ENCODE measurements at regions not wholly inside any gene's neighbourhood (a gene's known extent, or its start where the extent isn't known, plus 50 kb on each side); places are given as distances from the start of the nearest gene placed in this dataset.

- Histone ChIP-seq H3K4me1 (ENCODE audit: control insufficient read depth, insufficient read depth, low read length, poor library complexity, severe bottlenecking) (no peaks in the 10 kb centered on the region), H3K27me3 (replicated peaks; ENCODE audit: control insufficient read depth, insufficient read depth, low read length, poor library complexity, severe bottlenecking) (no peaks in the 10 kb centered on the region), H3K27ac (ENCODE audit: insufficient read depth, low read length, poor library complexity, severe bottlenecking) (no peak overlapping the region), H3K4me3 (ENCODE audit: insufficient read depth, low read depth, low read length, poor library complexity, severe bottlenecking) (no peak overlapping the region), H3K36me3 (ENCODE audit: control insufficient read depth, insufficient read depth, low read length) (no peaks in the 10 kb centered on the region), H3K9me3 (ENCODE audit: control insufficient read depth, low read length) (no peaks in the 10 kb centered on the region)
- DNase-seq: no peak
These were observed 178.9 kb downstream of the URI1 start for GRCh38 chr19:30120860-30121484.

- Histone ChIP-seq H3K27me3 (replicated peaks; ENCODE audit: control insufficient read depth, insufficient read depth, low read length, poor library complexity, severe bottlenecking) (no peaks in the 10 kb centered on the region), H3K27ac (ENCODE audit: insufficient read depth, low read length, poor library complexity, severe bottlenecking) (no peak overlapping the region), H3K36me3 (ENCODE audit: control insufficient read depth, insufficient read depth, low read length) (no peaks in the 10 kb centered on the region), H3K4me1 (ENCODE audit: control insufficient read depth, insufficient read depth, low read length, poor library complexity, severe bottlenecking) (no peaks in the 10 kb centered on the region), H3K9me3 (ENCODE audit: control insufficient read depth, low read length) (no peaks in the 10 kb centered on the region), H3K4me3 (ENCODE audit: insufficient read depth, low read depth, low read length, poor library complexity, severe bottlenecking) (no peak overlapping the region)
- DNase-seq: no peak
These were observed 180.4 kb downstream of the URI1 start for GRCh38 chr19:30122431-30122830.

DNA sequence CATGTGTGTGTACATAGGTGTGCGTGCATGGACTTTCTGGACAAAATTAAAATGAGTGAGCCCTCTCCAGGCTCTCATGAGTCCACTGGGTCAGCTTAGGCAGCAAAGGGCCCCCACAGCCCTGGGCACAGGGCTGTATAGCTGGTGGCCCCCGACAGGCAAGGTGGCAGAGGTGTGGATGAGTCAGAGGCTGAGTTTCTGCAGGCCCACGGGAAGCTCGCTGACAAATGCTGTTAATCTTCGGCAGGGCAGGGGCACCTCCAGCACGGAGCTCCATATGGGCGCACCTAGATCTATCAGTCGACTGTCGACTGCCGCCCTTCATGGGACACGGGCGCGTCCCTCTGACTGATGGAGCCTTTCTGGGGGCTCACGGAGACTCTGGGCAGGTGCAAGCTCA is 181.1 kb downstream of the URI1 start:
- no peak for DNase-seq
- H3K4me1 ChIP-seq (ENCODE audit: control insufficient read depth, insufficient read depth, low read length, poor library complexity, severe bottlenecking): no peaks in the 10 kb centered on the region
- no peaks in the 10 kb centered on the region for H3K27me3 ChIP-seq (replicated peaks; ENCODE audit: control insufficient read depth, insufficient read depth, low read length, poor library complexity, severe bottlenecking)
- H3K27ac ChIP-seq (ENCODE audit: insufficient read depth, low read length, poor library complexity, severe bottlenecking): no peak overlapping the region
- H3K9me3 ChIP-seq (ENCODE audit: control insufficient read depth, low read length): no peaks in the 10 kb centered on the region
- H3K4me3 ChIP-seq (ENCODE audit: insufficient read depth, low read depth, low read length, poor library complexity, severe bottlenecking): no peak overlapping the region
- H3K36me3 ChIP-seq (ENCODE audit: control insufficient read depth, insufficient read depth, low read length): no peaks in the 10 kb centered on the region

- Histone ChIP-seq H3K36me3 (ENCODE audit: control insufficient read depth, insufficient read depth, low read length) (no peaks in the 10 kb centered on the region), H3K4me1 (ENCODE audit: control insufficient read depth, insufficient read depth, low read length, poor library complexity, severe bottlenecking) (no peaks in the 10 kb centered on the region), H3K9me3 (ENCODE audit: control insufficient read depth, low read length) (no peaks in the 10 kb centered on the region), H3K4me3 (ENCODE audit: insufficient read depth, low read depth, low read length, poor library complexity, severe bottlenecking) (no peak overlapping the region), H3K27ac (ENCODE audit: insufficient read depth, low read length, poor library complexity, severe bottlenecking) (no peak overlapping the region), H3K27me3 (replicated peaks; ENCODE audit: control insufficient read depth, insufficient read depth, low read length, poor library complexity, severe bottlenecking) (no peaks in the 10 kb centered on the region)
- DNase-seq: no peak
These were observed 181.6 kb downstream of the URI1 start for GRCh38 chr19:30123611-30124010.

DNA sequence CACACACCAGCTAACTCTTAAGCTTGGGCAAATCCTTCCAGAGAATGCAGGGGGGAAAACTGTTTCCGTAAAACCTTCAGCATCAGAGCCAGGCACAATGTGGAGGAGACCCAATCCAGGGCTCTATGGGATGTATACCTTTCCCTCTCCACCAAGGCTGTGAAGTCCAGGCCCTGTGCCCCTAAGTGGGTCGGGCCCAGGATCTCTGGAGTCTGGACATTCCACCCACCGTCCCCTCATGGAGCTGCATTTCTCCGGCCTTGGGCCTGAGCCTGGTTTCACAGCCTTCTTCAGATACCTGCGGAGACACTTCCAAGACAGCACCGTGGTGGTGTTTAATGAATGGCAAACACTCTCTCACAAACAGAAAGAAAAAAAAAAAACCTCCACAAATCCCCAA is 186.2 kb downstream of the URI1 start:
- H3K36me3 ChIP-seq (ENCODE audit: control insufficient read depth, insufficient read depth, low read length): no peaks in the 10 kb centered on the region
- no peaks in the 10 kb centered on the region for H3K27me3 ChIP-seq (replicated peaks; ENCODE audit: control insufficient read depth, insufficient read depth, low read length, poor library complexity, severe bottlenecking)
- no peaks in the 10 kb centered on the region for H3K4me1 ChIP-seq (ENCODE audit: control insufficient read depth, insufficient read depth, low read length, poor library complexity, severe bottlenecking)
- no peak overlapping the region for H3K27ac ChIP-seq (ENCODE audit: insufficient read depth, low read length, poor library complexity, severe bottlenecking)
- H3K4me3 ChIP-seq (ENCODE audit: insufficient read depth, low read depth, low read length, poor library complexity, severe bottlenecking): no peak overlapping the region
- H3K9me3 ChIP-seq (ENCODE audit: control insufficient read depth, low read length): no peaks in the 10 kb centered on the region
- DNase-seq: no peak

DNA sequence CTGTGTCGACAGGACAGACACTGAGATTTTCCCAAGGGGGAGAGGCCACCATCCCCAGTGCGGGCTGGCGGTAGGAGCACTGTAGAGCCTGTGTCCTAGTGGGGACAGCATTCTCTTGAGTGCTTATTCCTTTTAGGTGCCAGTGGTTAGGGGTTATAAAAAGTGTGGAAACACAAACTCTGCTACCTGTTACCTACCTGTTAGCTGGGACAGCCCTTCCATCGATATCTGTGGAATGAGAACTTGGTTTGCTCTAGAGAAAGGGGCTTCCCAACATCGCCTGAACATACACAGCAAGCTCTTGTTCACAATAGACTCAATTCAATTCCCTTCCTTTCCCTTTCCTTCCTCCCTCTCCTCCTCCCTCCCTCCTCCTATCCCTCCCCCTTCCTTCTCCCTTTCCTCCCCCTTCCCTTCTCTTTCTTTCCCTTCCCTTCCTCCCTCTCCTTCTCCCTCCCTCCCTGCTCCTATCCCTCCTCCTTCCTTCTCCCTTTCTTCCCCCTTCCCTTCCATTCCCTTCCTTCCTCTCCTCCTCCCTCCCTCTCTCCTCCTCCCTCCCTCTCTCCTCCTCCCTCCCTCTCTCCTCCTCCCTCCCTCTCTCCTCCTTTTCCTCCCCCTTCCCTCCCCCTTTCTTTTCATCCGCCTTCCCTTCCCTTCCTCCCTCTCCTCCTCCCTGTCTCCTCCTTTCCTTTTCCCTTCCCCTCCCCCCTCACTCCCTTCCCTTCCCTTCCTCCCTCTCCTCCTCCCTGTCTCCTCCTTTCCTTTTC is 188.5 kb downstream of the URI1 start:
- H3K27ac ChIP-seq (ENCODE audit: insufficient read depth, low read length, poor library complexity, severe bottlenecking): no peak overlapping the region
- H3K9me3 ChIP-seq (ENCODE audit: control insufficient read depth, low read length): no peaks in the 10 kb centered on the region
- H3K36me3 ChIP-seq (ENCODE audit: control insufficient read depth, insufficient read depth, low read length): no peaks in the 10 kb centered on the region
- no peaks in the 10 kb centered on the region for H3K4me1 ChIP-seq (ENCODE audit: control insufficient read depth, insufficient read depth, low read length, poor library complexity, severe bottlenecking)
- H3K27me3 ChIP-seq (replicated peaks; ENCODE audit: control insufficient read depth, insufficient read depth, low read length, poor library complexity, severe bottlenecking): no peaks in the 10 kb centered on the region
- no peak for DNase-seq
- H3K4me3 ChIP-seq (ENCODE audit: insufficient read depth, low read depth, low read length, poor library complexity, severe bottlenecking): no peak overlapping the region

DNA sequence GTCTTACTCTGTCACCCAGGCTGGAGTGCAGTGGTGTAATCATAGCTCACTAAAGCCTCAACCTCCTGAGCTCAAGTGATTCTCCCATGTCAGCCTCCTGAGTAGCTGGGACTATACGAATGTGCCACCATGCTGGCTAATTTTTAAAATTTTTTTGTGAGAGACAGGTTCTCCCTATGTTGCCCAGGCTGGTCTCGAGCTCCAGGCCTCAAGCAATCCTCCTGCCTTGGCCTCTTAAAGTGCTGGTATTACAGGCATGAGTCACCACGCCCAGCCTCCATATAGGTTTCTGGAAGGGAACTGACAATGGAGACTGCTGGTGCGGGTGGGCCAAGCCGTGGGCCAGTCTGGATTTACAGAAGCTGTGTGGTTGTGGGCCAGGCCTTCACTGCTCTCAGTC is 189.2 kb downstream of the URI1 start:
- H3K9me3 ChIP-seq (ENCODE audit: control insufficient read depth, low read length): no peaks in the 10 kb centered on the region
- no peak for DNase-seq
- no peaks in the 10 kb centered on the region for H3K4me1 ChIP-seq (ENCODE audit: control insufficient read depth, insufficient read depth, low read length, poor library complexity, severe bottlenecking)

DNA sequence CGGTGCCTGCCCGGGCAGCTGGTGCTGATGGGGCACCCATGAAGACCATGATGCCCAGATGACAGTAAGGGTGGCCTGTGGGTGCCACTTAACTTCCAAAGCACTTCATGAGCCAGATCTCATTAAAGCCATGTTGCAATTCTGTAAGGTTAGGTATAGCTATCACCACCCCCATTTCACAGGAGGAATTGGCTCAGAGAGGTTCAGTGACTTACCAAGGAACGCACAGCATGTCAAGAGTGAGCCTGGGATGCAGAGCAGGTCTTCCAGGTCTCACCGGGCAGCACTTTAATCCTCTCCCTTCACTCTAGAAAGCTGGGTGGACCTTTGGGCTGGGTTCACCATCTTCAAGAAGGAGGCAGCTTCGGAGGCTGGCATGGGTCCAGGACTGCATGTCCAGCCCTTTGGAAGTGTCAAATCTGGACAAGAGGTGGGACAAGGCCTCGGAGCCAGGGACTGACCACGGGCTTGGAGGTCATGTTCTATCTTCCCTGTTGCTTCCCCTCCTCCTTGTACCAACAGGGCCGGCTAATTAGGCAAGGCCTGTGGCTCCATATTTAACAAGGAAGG is 189.8 kb downstream of the URI1 start:
- H3K4me3 ChIP-seq (ENCODE audit: insufficient read depth, low read depth, low read length, poor library complexity, severe bottlenecking): no peak overlapping the region

More for the DNA sequence above, 189.2 kb downstream of the URI1 start:
- Histone ChIP-seq H3K36me3 (ENCODE audit: control insufficient read depth, insufficient read depth, low read length) (no peaks in the 10 kb centered on the region), H3K4me3 (ENCODE audit: insufficient read depth, low read depth, low read length, poor library complexity, severe bottlenecking) (no peak overlapping the region), H3K27ac (ENCODE audit: insufficient read depth, low read length, poor library complexity, severe bottlenecking) (no peak overlapping the region), H3K27me3 (replicated peaks; ENCODE audit: control insufficient read depth, insufficient read depth, low read length, poor library complexity, severe bottlenecking) (no peaks in the 10 kb centered on the region)

DNA sequence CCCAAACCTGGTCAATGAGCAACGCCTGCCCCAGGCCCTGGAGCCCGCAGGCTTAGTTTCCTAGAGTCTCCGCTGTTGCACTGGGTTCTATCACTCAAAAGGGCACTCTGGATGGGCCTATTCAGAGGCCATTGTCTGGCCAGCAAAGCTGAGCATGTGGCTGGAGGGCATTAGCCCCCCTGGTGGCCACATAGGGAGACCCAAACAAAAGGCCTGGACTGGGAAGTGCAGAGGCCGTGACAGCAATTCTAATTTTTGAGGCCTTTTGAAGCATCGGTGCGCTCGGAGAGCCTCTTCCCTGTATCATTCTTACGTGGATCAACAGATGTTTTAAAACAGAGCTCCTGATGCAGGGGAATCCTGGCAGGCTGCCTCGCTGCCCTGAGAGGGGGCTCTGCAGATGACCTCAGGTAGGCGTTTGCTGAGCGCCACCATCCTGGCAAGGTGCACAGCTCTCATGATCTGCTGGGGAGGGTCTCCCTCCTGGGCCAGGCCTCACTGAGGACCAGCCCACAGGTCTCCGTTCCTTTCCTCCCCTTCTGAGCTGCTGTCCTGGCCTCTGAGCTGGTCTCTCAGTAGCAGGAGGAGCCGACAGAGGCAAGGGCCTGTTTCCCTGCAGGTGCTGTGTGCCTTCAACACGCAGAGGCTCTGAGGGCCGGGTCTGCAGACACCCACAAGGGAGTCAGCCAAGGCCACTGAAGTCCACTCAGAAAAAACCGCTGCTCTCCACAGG is 190.5 kb downstream of the URI1 start:
- Histone ChIP-seq H3K4me1 (ENCODE audit: control insufficient read depth, insufficient read depth, low read length, poor library complexity, severe bottlenecking) (no peaks in the 10 kb centered on the region), H3K4me3 (ENCODE audit: insufficient read depth, low read depth, low read length, poor library complexity, severe bottlenecking) (no peak overlapping the region), H3K9me3 (ENCODE audit: control insufficient read depth, low read length) (no peaks in the 10 kb centered on the region), H3K27ac (ENCODE audit: insufficient read depth, low read length, poor library complexity, severe bottlenecking) (no peak overlapping the region), H3K36me3 (ENCODE audit: control insufficient read depth, insufficient read depth, low read length) (no peaks in the 10 kb centered on the region), H3K27me3 (replicated peaks; ENCODE audit: control insufficient read depth, insufficient read depth, low read length, poor library complexity, severe bottlenecking) (no peaks in the 10 kb centered on the region)
- no peak for DNase-seq

More for the DNA sequence above, 189.8 kb downstream of the URI1 start:
- H3K9me3 ChIP-seq (ENCODE audit: control insufficient read depth, low read length): no peaks in the 10 kb centered on the region
- no peaks in the 10 kb centered on the region for H3K36me3 ChIP-seq (ENCODE audit: control insufficient read depth, insufficient read depth, low read length)
- no peak overlapping the region for H3K27ac ChIP-seq (ENCODE audit: insufficient read depth, low read length, poor library complexity, severe bottlenecking)
- H3K27me3 ChIP-seq (replicated peaks; ENCODE audit: control insufficient read depth, insufficient read depth, low read length, poor library complexity, severe bottlenecking): no peaks in the 10 kb centered on the region
- no peaks in the 10 kb centered on the region for H3K4me1 ChIP-seq (ENCODE audit: control insufficient read depth, insufficient read depth, low read length, poor library complexity, severe bottlenecking)
- no peak for DNase-seq

- Histone ChIP-seq H3K27me3 (replicated peaks; ENCODE audit: control insufficient read depth, insufficient read depth, low read length, poor library complexity, severe bottlenecking) (no peaks in the 10 kb centered on the region), H3K36me3 (ENCODE audit: control insufficient read depth, insufficient read depth, low read length) (no peaks in the 10 kb centered on the region), H3K9me3 (ENCODE audit: control insufficient read depth, low read length) (no peaks in the 10 kb centered on the region), H3K27ac (ENCODE audit: insufficient read depth, low read length, poor library complexity, severe bottlenecking) (no peak overlapping the region), H3K4me3 (ENCODE audit: insufficient read depth, low read depth, low read length, poor library complexity, severe bottlenecking) (no peak overlapping the region), H3K4me1 (ENCODE audit: control insufficient read depth, insufficient read depth, low read length, poor library complexity, severe bottlenecking) (no peaks in the 10 kb centered on the region)
- DNase-seq: no peak
These were observed 191.8 kb downstream of the URI1 start for GRCh38 chr19:30133803-30134202.
